ENCODE measurements at regions not wholly inside any gene's neighbourhood (a gene's known extent, or its start where the extent isn't known, plus 50 kb on each side); places are given as distances from the start of the nearest gene placed in this dataset.

GRCh38 chr1:239536165-239536849 is 149.9 kb downstream of the CHRM3 start:
- no peaks in the 10 kb centered on the region for H3K27me3 ChIP-seq (ENCODE audit: control insufficient read depth, insufficient read depth, low read length)
- H3K27ac ChIP-seq (ENCODE audit: low read depth, low read length) = no peak overlapping the region
- no peak overlapping the region for H3K4me3 ChIP-seq (ENCODE audit: low read depth, low read length)
- no CpG with 5 or more reads among the region's 5 CpGs for WGBS (ENCODE audit: insufficient coverage)
- no peaks in the 10 kb centered on the region for H3K4me1 ChIP-seq (ENCODE audit: control insufficient read depth, insufficient read depth, low read length)
- no peaks in the 10 kb centered on the region for H3K9me3 ChIP-seq (ENCODE audit: control insufficient read depth, insufficient read depth, low read length)
- no peaks in the 10 kb centered on the region for H3K36me3 ChIP-seq (ENCODE audit: control insufficient read depth, insufficient read depth, low read length)
- no peak for DNase-seq (ENCODE audit: low read depth in 4 of 6, low spot score in 6 of 6)

DNA sequence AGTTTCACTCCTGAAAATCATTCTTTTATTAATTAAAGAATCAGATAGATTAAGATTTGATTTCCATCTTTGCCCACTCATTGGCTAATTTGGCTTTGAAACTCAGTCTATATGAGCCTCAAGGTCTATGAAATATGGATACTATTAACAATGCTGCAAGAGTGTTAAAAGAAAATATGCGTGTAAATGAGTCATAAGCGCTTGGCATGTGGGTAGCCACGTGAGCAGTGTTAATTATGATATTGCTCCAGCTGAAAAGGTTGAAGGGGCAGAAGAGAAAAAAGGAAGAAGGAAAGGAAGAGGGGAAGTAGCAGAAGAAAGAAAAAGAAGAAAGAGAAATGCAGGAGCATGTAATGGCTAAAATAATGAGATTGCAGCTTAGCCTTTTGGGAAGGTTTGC is 151.4 kb downstream of the CHRM3 start:
- 52% methylated on average over 3 of the region's 3 CpGs for WGBS (ENCODE audit: insufficient coverage)
- DNase-seq (ENCODE audit: low read depth in 4 of 6, low spot score in 6 of 6) = peak in 1 of 6 donors; percentile 10
- Histone ChIP-seq H3K27ac (ENCODE audit: low read depth, low read length) (no peak overlapping the region), H3K36me3 (ENCODE audit: control insufficient read depth, insufficient read depth, low read length) (no peaks in the 10 kb centered on the region), H3K27me3 (ENCODE audit: control insufficient read depth, insufficient read depth, low read length) (no peaks in the 10 kb centered on the region), H3K4me1 (ENCODE audit: control insufficient read depth, insufficient read depth, low read length) (no peaks in the 10 kb centered on the region), H3K9me3 (ENCODE audit: control insufficient read depth, insufficient read depth, low read length) (no peaks in the 10 kb centered on the region), H3K4me3 (ENCODE audit: low read depth, low read length) (no peak overlapping the region)

DNA sequence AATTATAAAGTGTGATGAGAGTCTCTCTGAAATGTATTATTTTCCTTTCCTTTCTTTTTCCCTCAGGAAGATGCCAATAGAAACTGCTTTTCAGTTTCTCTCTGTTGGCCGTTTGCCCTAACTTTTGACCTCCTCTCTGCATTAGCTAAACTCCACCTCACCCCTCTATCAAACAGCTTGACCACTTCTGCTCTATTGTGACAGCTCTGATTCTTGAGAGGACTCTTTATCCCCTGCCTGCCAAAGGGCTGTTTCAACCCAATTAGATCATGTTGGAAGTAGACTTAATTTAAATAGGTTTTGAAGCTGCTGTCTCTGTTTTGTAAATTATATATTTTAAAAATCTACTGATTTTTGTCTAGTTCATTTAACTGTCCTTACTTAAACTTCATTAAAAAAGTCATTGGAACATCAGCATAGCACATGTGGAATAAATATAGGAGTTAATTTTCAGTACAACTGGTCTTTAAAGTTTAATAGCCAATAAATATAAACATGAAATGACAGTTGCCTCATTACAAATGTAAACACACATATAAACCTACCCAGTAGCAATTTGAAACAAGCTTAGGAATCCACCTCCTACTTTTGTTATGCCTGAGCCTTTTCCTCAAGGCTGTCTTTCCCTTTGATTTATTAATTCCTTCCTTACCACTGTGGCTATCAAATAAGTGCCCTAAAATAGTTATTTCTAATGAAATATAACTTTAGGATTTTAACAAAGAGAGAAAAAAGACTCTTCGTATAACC is 152.0 kb downstream of the CHRM3 start:
- Histone ChIP-seq H3K27me3 (ENCODE audit: control insufficient read depth, insufficient read depth, low read length) (no peaks in the 10 kb centered on the region), H3K9me3 (ENCODE audit: control insufficient read depth, insufficient read depth, low read length) (no peaks in the 10 kb centered on the region), H3K4me3 (ENCODE audit: low read depth, low read length) (no peak overlapping the region), H3K4me1 (ENCODE audit: control insufficient read depth, insufficient read depth, low read length) (no peaks in the 10 kb centered on the region), H3K27ac (ENCODE audit: low read depth, low read length) (no peak overlapping the region), H3K36me3 (ENCODE audit: control insufficient read depth, insufficient read depth, low read length) (no peaks in the 10 kb centered on the region)
- DNase-seq (ENCODE audit: low read depth in 4 of 6, low spot score in 6 of 6) = peak in 2 of 6 donors; percentile 22 to 48
- WGBS (ENCODE audit: insufficient coverage) = no CpG with 5 or more reads among the region's 2 CpGs

- H3K27ac ChIP-seq (ENCODE audit: low read depth, low read length) = no peak overlapping the region
- H3K4me3 ChIP-seq (ENCODE audit: low read depth, low read length) = no peak overlapping the region
- no peaks in the 10 kb centered on the region for H3K4me1 ChIP-seq (ENCODE audit: control insufficient read depth, insufficient read depth, low read length)
- no peaks in the 10 kb centered on the region for H3K36me3 ChIP-seq (ENCODE audit: control insufficient read depth, insufficient read depth, low read length)
- no peaks in the 10 kb centered on the region for H3K27me3 ChIP-seq (ENCODE audit: control insufficient read depth, insufficient read depth, low read length)
- no CpG with 5 or more reads among the region's 2 CpGs for WGBS (ENCODE audit: insufficient coverage)
- DNase-seq (ENCODE audit: low read depth in 4 of 6, low spot score in 6 of 6) = no peak
- H3K9me3 ChIP-seq (ENCODE audit: control insufficient read depth, insufficient read depth, low read length) = no peaks in the 10 kb centered on the region
Measured at GRCh38 chr1:239539051-239539450, 152.7 kb downstream of the CHRM3 start.

DNA sequence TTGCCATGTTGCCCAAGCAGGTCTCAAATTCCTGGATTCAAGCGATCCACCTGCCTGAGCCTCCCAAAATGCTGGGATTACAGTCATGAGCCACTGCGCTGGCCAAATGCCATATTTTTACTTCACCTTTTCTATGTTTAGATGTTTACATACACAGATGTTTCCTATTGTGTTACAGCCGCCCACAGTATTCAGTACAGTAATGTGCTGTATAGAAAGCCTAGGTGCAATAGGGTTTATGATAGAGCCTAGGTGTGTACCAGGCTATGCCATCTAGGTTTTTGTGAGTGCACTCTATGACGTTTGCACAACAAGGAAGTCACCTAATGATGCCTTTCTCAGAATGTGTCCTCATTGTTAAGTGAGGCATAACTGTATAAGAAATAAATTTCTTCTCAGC is 153.4 kb downstream of the CHRM3 start:
- H3K4me3 ChIP-seq (ENCODE audit: low read depth, low read length) = no peak overlapping the region
- H3K36me3 ChIP-seq (ENCODE audit: control insufficient read depth, insufficient read depth, low read length) = no peaks in the 10 kb centered on the region
- no peaks in the 10 kb centered on the region for H3K4me1 ChIP-seq (ENCODE audit: control insufficient read depth, insufficient read depth, low read length)
- H3K27ac ChIP-seq (ENCODE audit: low read depth, low read length) = no peak overlapping the region
- DNase-seq (ENCODE audit: low read depth in 4 of 6, low spot score in 6 of 6) = no peak
- no peaks in the 10 kb centered on the region for H3K27me3 ChIP-seq (ENCODE audit: control insufficient read depth, insufficient read depth, low read length)
- H3K9me3 ChIP-seq (ENCODE audit: control insufficient read depth, insufficient read depth, low read length) = no peaks in the 10 kb centered on the region
- WGBS (ENCODE audit: insufficient coverage) = 100% methylated on average over 3 of the region's 4 CpGs

DNA sequence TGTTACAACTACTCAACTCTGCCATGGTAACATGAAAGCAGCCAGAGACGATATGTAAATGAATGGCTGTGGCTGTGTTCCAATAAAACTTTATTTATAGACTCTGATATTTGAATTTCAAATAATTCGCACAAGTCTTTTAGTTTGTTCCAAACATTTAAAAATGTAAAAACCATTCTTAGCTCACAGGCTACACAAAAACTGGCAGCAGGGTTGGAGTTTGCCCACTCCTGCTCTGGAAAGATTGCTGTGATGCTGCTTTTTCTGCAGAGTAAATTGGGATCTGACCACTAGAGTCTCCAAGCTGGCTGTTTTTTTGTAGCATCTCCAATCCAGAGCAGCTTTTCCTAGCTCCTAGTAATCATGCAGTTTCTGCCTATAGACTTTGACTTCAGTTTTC is 157.5 kb downstream of the CHRM3 start:
- Histone ChIP-seq H3K27me3 (ENCODE audit: control insufficient read depth, insufficient read depth, low read length) (no peaks in the 10 kb centered on the region), H3K36me3 (ENCODE audit: control insufficient read depth, insufficient read depth, low read length) (no peaks in the 10 kb centered on the region), H3K4me3 (ENCODE audit: low read depth, low read length) (no peak overlapping the region), H3K4me1 (ENCODE audit: control insufficient read depth, insufficient read depth, low read length) (no peaks in the 10 kb centered on the region), H3K9me3 (ENCODE audit: control insufficient read depth, insufficient read depth, low read length) (no peaks in the 10 kb centered on the region), H3K27ac (ENCODE audit: low read depth, low read length) (no peak overlapping the region)
- WGBS (ENCODE audit: insufficient coverage) = no CpG with 5 or more reads among the region's 2 CpGs
- peak in 1 of 6 donors; percentile 74 for DNase-seq (ENCODE audit: low read depth in 4 of 6, low spot score in 6 of 6)

DNA sequence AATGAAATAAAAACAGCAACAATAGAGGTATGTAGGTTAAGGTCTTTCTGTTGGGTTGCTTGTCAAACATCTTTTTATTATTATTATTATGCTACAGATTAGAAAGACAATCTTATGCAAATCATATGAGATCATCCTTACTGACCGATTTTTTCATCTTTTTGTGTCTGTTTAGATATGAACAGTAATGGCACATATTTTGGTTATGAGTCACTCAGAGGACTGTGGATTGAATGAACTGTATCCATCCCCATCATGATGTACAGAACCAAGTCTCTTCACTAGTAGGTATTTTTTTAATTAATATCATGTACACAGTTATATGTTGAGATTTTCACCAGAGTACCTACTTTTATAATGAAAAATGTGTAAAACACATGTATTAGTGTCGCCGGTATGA is 159.1 kb downstream of the CHRM3 start:
- no peak overlapping the region for H3K4me3 ChIP-seq (ENCODE audit: low read depth, low read length)
- no peaks in the 10 kb centered on the region for H3K36me3 ChIP-seq (ENCODE audit: control insufficient read depth, insufficient read depth, low read length)
- no CpG with 5 or more reads among the region's 3 CpGs for WGBS (ENCODE audit: insufficient coverage)
- no peak overlapping the region for H3K27ac ChIP-seq (ENCODE audit: low read depth, low read length)
- H3K27me3 ChIP-seq (ENCODE audit: control insufficient read depth, insufficient read depth, low read length) = no peaks in the 10 kb centered on the region
- no peaks in the 10 kb centered on the region for H3K4me1 ChIP-seq (ENCODE audit: control insufficient read depth, insufficient read depth, low read length)
- no peak for DNase-seq (ENCODE audit: low read depth in 4 of 6, low spot score in 6 of 6)
- no peaks in the 10 kb centered on the region for H3K9me3 ChIP-seq (ENCODE audit: control insufficient read depth, insufficient read depth, low read length)

- H3K9me3 ChIP-seq (ENCODE audit: control insufficient read depth, insufficient read depth, low read length) = no peaks in the 10 kb centered on the region
- no peak for DNase-seq (ENCODE audit: low read depth in 4 of 6, low spot score in 6 of 6)
- no peaks in the 10 kb centered on the region for H3K4me1 ChIP-seq (ENCODE audit: control insufficient read depth, insufficient read depth, low read length)
- no peaks in the 10 kb centered on the region for H3K36me3 ChIP-seq (ENCODE audit: control insufficient read depth, insufficient read depth, low read length)
- no peak overlapping the region for H3K27ac ChIP-seq (ENCODE audit: low read depth, low read length)
- WGBS (ENCODE audit: insufficient coverage) = no CpG with 5 or more reads among the region's 2 CpGs
- no peak overlapping the region for H3K4me3 ChIP-seq (ENCODE audit: low read depth, low read length)
- H3K27me3 ChIP-seq (ENCODE audit: control insufficient read depth, insufficient read depth, low read length) = no peaks in the 10 kb centered on the region
Measured at GRCh38 chr1:239547987-239548386, 161.6 kb downstream of the CHRM3 start.

- no peak for DNase-seq (ENCODE audit: low read depth in 4 of 6, low spot score in 6 of 6)
- Histone ChIP-seq H3K4me3 (ENCODE audit: low read depth, low read length) (no peak overlapping the region), H3K27ac (ENCODE audit: low read depth, low read length) (no peak overlapping the region), H3K9me3 (ENCODE audit: control insufficient read depth, insufficient read depth, low read length) (no peaks in the 10 kb centered on the region), H3K27me3 (ENCODE audit: control insufficient read depth, insufficient read depth, low read length) (no peaks in the 10 kb centered on the region), H3K4me1 (ENCODE audit: control insufficient read depth, insufficient read depth, low read length) (no peaks in the 10 kb centered on the region), H3K36me3 (ENCODE audit: control insufficient read depth, insufficient read depth, low read length) (no peaks in the 10 kb centered on the region)
- WGBS (ENCODE audit: insufficient coverage) = 90% methylated on average over 1 of the region's 2 CpGs
Measured at GRCh38 chr1:239550178-239550577, 163.8 kb downstream of the CHRM3 start.

DNA sequence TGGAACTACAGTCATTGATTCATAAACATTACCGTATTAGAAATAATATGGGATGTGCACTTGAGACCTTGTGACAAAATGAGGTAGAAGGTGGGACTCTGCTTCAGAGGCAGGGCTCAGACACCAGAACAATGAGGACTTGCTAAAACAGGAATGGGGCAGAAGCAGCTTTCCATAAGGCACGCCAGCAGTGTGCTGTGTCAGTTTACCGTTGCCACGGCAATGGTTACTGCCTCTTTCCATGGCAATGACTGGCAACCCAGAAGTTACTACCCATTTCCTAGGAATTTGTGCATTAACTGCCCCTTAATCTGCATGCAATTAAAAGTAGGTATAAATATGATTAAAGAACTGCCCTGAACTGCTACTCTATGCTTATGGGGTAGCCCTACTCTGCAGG is 169.0 kb downstream of the CHRM3 start:
- H3K27me3 ChIP-seq (ENCODE audit: control insufficient read depth, insufficient read depth, low read length) = no peaks in the 10 kb centered on the region
- peak in 3 of 6 donors; percentile 12 to 55 (median 39) for DNase-seq (ENCODE audit: low read depth in 4 of 6, low spot score in 6 of 6)

More for the DNA sequence above, 169.0 kb downstream of the CHRM3 start:
- no peaks in the 10 kb centered on the region for H3K4me1 ChIP-seq (ENCODE audit: control insufficient read depth, insufficient read depth, low read length)
- H3K36me3 ChIP-seq (ENCODE audit: control insufficient read depth, insufficient read depth, low read length) = no peaks in the 10 kb centered on the region
- H3K9me3 ChIP-seq (ENCODE audit: control insufficient read depth, insufficient read depth, low read length) = no peaks in the 10 kb centered on the region
- WGBS (ENCODE audit: insufficient coverage) = 67% methylated on average over 3 of the region's 4 CpGs
- no peak overlapping the region for H3K4me3 ChIP-seq (ENCODE audit: low read depth, low read length)
- no peak overlapping the region for H3K27ac ChIP-seq (ENCODE audit: low read depth, low read length)
